Left cardiac atrium (tissue), 4 donors: ENCODE measurements at regions not wholly inside any gene's neighbourhood (a gene's known extent, or its start where the extent isn't known, plus 50 kb on each side); places are given as distances from the start of the nearest gene placed in this dataset.
"Not testable (repeated sequence)": the region's sequence is repeated elsewhere in the genome, so short reads cannot be mapped to it uniquely, and the experiment has no call there.

ENCODE experiments used
- ATAC-seq, 2 donors: fragments of 200-7000 bp; cut with Tn5 transposase; one replicate each; pipeline ENCODE4 v1.9.1; 2020; ENCODE audit warnings: mild to moderate bottlenecking in 2 of 2, moderate library complexity in 2 of 2
- DNase-seq: peaks from one replicate; pipeline ENCODE4 v3.0.0-alpha.2; 2020
- intact Hi-C, 2 donors: fragments of 100-400 bp; cut with DNase I; formaldehyde crosslinking; loops; one replicate each; pipeline versions ENCODE4 v1.14.1 to v1.15.1; 2022 to 2023
- donor health status: DM: no; HTN: yes; CAD: no.
- donor health status: DM: no; HTN: yes; CAD: no; lungs with severe emphysema.
- donor health status: DM: yes; HTN: yes; CAD: no.
- donor health status: Dilated cardiomyopathy.

DNA sequence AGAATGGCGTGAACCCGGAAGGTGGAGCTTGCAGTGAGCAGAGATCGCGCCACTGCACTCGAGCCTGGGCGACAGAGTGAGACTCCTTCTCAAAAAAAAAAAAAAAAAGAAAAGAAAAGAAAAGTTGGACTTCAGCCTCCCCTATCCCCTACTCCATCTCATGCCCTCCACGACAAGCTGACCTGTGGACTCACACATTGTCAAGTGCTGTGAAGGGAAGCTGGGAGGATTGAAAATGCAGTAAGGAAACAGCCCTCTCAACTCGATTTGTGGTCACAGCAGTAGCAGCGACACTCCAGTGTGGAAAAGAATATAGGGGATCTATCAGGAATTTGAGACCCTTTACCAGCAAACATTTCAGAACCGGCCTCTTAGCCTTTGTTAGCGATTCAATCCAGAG is 103.6 kb upstream of the SVIL start:
- intact Hi-C loops = loop anchor here (5.0 to 10.0 kb wide), 2 partner anchors 104 to 119 kb away; partner anchors contain the start of gene SVIL (in 1 of the 2)
- no peak for DNase-seq
- no peak for ATAC-seq

DNA sequence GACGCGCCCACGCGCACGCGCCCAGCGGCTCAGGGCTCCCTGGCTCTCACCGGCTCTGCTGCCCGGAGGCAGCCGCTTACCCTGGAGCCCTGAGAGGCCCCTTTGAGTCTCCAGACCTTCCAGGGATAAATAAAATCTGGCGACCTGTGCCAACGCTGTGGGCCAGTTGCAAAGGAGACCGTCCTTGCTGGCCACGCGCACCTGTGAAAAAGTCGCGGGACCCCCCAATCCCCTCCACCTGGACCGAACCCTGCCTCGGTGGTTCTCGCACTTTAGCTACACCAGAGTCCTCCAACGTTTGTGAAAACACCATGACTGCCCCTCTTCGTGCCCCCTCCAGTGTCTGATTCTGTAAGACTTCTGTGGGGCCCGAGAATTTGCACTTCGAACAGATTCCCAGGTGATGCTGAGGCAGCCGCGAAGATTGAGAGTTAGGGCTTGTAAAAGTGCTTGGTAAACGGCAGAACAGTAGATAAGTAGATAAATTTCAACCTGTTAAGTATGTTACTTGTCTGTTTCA is 102.4 kb upstream of the SVIL start:
- DNase-seq (no peak), ATAC-seq (no peak)
- intact Hi-C loops = loop anchor here (5.0 to 10.0 kb wide), 2 partner anchors 102 to 120 kb away; partner anchors contain the start of gene SVIL (in 1 of the 2)

- peak; percentile 73 for DNase-seq
- ATAC-seq = peak; percentile 71 to 79
- intact Hi-C loops = loop anchor here (5.0 to 10.0 kb wide), 2 partner anchors 102 to 121 kb away; partner anchors contain the start of gene SVIL (in 1 of the 2)
Measured at GRCh38 chr10:29736366-29737073, 101.7 kb upstream of the SVIL start.

DNA sequence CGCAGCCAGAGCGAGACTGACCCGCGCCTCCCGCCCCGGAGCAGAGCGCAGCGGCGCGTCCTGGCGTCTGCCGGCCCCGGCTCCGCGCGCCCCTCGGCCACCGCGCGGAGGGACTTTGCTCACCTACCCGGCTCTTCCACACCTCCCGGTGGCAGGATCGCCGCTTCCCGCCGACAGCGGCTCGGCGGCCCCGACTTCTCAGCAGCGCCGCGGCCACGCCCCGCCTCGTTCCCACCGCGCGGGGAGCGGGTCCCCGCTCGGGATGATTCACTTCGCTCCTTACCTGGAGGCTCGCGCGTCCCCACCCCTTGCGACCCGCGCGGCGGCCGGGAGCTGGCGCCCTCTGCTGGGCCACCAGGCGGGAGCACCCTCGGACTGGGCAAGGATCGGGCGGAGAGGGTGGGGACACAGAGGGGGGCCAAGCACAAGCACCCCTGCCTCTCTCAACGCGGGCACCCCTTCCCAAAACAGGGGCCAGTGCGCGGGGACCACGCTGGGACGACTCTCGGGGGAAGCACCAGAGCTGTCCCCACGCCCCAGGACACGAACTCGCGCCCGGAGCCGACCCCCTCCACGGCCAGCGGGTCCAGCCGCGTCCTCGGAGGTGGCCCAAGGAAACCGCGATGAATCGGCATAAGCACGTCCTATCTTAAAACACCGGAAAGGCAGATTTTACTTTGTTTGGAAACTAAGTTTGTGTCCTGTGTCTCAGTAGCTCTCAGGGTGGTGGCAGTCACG is 101.0 kb upstream of the SVIL start:
- ATAC-seq (peak; percentile 91), DNase-seq (peak; percentile 87)
- intact Hi-C loops = loop anchor here (5.0 to 10.0 kb wide), 2 partner anchors 101 to 122 kb away; partner anchors contain the start of gene SVIL (in 1 of the 2)

DNA sequence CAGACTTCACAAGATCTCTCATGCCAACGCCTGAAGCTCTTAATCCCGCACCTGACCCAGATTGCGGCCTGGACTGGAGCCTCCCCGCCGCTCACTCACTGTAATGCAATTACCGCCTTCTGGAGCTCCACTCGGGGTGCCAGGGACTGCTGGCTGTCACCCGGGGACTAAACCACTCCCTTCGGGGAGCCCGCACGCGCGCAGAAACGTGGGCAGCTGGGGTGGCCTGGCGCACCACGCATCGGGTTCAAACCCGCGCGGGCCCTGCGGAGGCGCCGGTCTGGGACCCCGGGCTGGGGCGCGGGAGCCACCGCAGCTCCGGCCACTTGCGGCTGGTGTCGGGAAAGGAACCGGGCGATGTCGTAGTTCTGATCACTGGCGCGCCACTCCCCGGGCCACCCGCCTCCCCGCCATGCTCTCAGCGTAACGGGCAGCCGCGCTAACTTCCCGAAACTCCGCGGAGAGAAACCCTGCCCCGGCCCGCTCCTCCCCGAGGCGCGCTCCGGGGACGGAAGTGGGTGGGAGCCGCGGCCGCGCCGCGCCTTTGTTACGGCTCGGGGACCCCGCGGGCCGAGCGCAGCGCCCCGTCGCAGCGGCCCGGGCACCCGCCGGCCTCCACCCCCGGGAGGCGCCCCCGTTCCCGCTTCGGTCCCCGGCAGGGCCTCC is 100.3 kb upstream of the SVIL start:
- DNase-seq (peak; percentile 82), ATAC-seq (peak; percentile 61 to 64)
- intact Hi-C loops = loop anchor here (5.0 to 10.0 kb wide), 2 partner anchors 100 to 122 kb away; partner anchors contain the start of gene SVIL (in 1 of the 2)

GRCh38 chr10:29734640-29734961 is 99.8 kb upstream of the SVIL start:
- DNase-seq (no peak), ATAC-seq (no peak)
- intact Hi-C loops = loop anchor here in 1 of 2 donors (10.0 kb wide), 1 partner anchor 100 kb away; the partner anchor contains the start of gene SVIL

DNA sequence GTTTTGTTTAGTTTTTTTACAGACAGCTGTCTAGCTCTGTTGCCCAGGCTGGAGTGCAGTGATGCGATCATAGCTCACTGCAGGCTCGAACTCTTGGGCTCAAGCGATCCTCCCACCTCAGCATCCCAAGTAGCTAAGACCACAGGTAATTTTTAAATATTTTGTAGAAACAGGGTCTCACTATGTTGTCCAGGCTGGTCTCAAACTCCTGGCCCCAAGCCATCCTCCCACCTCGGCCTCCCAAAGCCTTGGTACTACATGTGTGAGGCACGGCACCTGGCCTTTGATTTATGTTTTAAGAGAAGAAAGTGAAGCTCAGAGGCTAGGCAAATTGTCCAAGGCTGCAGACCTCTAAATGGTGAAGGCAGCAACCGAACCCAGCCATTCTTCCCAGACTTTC is 98.6 kb upstream of the SVIL start:
- intact Hi-C loops = loop anchor here in 1 of 2 donors (10.0 kb wide), 1 partner anchor 99 kb away; the partner anchor contains the start of gene SVIL
- DNase-seq = no peak
- ATAC-seq = no peak

- ATAC-seq (no peak), DNase-seq (no peak)
- intact Hi-C loops = loop anchor here in 1 of 2 donors (10.0 kb wide), 1 partner anchor 98 kb away; the partner anchor contains the start of gene SVIL
Measured at GRCh38 chr10:29732918-29733317, 98.1 kb upstream of the SVIL start.

- DNase-seq (no peak), ATAC-seq (no peak)
- intact Hi-C loops = loop anchor here in 1 of 2 donors (10.0 kb wide), 1 partner anchor 97 kb away; the partner anchor contains the start of gene SVIL
Measured at GRCh38 chr10:29731760-29732159, 97.0 kb upstream of the SVIL start.

GRCh38 chr10:29730969-29731368 is 96.2 kb upstream of the SVIL start:
- DNase-seq = no peak
- ATAC-seq = no peak
- intact Hi-C loops = loop anchor here in 1 of 2 donors (10.0 kb wide), 1 partner anchor 96 kb away; the partner anchor contains the start of gene SVIL

GRCh38 chr10:29730458-29730857 is 95.7 kb upstream of the SVIL start:
- ATAC-seq = no peak
- intact Hi-C loops = loop anchor here in 1 of 2 donors (10.0 kb wide), 1 partner anchor 96 kb away; the partner anchor contains the start of gene SVIL
- DNase-seq = no peak

GRCh38 chr10:29728541-29729049 is 93.8 kb upstream of the SVIL start:
- DNase-seq = no peak
- intact Hi-C loops = loop anchor here in 1 of 2 donors (5.0 to 10.0 kb wide), 2 partner anchors 96 to 214 kb away; partner anchors contain the start of gene SVIL
- ATAC-seq = no peak

DNA sequence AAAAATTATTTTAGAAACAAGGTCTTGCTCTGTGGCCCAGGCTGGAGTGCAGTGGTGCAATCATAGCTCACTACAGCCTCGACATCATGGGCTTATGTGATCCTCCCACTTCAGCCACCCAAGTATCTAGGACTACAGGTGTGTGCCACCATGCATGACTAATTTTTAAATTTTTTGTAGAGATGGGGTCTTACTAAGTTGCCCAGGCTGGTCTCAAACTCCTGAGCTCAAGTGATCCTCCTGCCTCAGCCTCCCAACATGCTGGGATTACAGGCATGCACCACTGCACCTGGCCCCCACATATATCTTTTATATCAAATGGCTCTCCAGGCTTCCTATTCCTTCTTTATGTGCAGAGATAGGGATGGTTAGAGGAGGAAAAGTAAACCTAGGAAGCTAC is 91.2 kb upstream of the SVIL start:
- not testable (repeated sequence) for ATAC-seq, DNase-seq
- intact Hi-C loops = loop anchor here in 1 of 2 donors (5.0 to 10.0 kb wide), 2 partner anchors 94 to 211 kb away; partner anchors contain the start of gene SVIL

DNA sequence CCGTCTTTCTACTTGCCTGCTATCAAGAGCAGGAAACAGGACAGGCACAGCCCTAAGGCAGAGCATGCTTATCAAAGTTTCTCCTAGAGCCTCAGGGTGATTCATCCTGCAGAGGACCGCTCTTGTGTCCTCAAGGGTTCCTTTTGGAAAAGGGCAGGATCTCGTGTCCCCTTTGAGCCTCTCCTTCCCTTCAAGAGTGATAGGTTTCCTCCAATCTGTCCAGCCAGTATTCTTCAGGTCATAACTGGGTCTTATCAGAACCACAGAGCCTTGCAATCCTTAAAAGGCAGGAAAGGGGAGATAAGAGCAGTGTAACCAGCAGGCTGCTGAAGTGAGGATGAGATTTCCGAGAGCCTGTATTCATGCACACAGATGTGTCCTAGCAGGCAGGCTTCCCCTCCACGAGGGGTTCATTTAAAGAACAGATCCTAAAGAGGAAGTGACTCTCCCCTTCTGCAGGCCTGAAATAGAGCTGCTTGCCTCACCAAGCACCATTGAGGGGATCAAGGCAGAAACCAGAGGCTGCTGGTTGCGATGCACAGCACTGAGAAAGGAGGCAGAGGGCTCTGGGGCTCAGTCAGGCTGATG is 90.5 kb upstream of the SVIL start:
- peak; percentile 44 for DNase-seq
- intact Hi-C loops = loop anchor here in 1 of 2 donors (5.0 to 10.0 kb wide), 2 partner anchors 93 to 210 kb away; partner anchors contain the start of gene SVIL
- ATAC-seq = peak; percentile 91 to 92

DNA sequence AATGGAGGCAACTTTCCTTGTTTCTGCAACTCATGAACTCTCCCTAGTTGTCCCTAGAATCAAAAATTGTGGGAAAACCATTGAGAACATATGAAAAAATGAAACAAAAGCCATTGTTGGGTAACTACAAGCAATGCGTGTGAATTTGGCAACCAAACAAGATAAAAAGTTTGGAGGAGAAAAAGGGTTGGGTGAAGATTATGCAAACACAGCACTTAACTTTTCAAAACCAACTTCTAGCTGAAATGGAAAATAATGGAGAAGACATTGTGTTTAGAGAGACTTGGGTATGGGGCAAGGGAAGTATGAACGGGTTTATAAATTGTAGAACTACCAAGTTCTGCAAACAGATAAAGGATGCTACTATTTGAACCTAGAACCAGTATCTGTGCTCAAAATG is 89.0 kb upstream of the SVIL start:
- ATAC-seq = no peak
- intact Hi-C loops = loop anchor here in 1 of 2 donors (10.0 kb wide), 1 partner anchor 209 kb away; no protein-coding TSS in a partner anchor

DNA sequence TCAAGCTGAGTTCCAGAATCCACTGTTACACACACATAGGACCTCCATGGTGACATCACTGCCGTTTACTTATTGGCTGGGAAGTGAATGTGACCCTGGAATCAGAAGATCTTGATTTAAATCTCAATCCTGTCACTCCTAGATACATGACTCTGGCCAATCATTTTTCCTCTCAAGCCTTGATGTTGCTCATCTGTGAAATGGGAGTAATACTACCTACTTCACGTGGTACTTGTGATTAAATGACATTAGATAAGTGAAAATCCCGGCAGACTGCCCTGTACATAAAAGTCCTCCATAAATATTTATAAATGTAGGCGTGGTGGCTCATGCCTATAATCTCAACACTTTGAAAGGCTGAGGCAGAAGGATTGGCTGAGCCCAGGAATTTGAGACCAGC is 88.0 kb upstream of the SVIL start:
- no peak for ATAC-seq
- no peak for DNase-seq
- intact Hi-C loops = loop anchor here in 1 of 2 donors (10.0 kb wide), 1 partner anchor 208 kb away; no protein-coding TSS in a partner anchor

More for the DNA sequence above, 89.0 kb upstream of the SVIL start:
- no peak for DNase-seq

- intact Hi-C loops = loop anchor here in 1 of 2 donors (10.0 kb wide), 1 partner anchor 205 kb away; no protein-coding TSS in a partner anchor
- no peak for DNase-seq
- no peak for ATAC-seq
Measured at GRCh38 chr10:29720149-29720548, 85.4 kb upstream of the SVIL start.

DNA sequence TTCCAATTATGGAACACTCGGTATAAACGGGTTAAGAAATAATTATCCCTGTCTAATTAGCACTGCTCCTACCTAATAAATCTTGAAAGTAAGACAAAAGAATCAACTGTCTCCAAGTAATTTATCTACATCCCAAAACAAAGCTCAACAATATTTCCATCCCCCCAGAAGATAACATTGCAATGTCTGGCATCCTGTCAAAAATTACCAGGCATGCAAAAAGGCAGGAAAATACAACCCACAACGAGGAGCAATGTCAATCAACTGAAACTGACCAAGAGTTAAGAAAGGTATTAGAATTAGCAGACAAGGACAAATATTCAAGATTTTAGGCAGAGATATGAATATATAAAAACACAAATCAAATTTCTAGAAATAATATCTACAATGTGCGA is 84.5 kb upstream of the SVIL start:
- DNase-seq (no peak), ATAC-seq (no peak)
- intact Hi-C loops = no loop called here
